EL (cell line): ENCODE measurements at regions not wholly inside any gene's neighbourhood (a gene's known extent, or its start where the extent isn't known, plus 50 kb on each side); places are given as distances from the start of the nearest gene placed in this dataset.

Source experiments
- DNase-seq: peaks from one replicate; pipeline ENCODE4 v3.0.0-alpha.2; 2016

- no peak for DNase-seq
These were observed 70.0 kb upstream of the INPP5A start for GRCh38 chr10:132467464-132468149.

- DNase-seq = no peak
These were observed 69.4 kb upstream of the INPP5A start for GRCh38 chr10:132468216-132468615.

GRCh38 chr10:132468651-132469050 is 68.9 kb upstream of the INPP5A start:
- DNase-seq = no peak

GRCh38 chr10:132469197-132469884 is 68.2 kb upstream of the INPP5A start:
- no peak for DNase-seq

GRCh38 chr10:132470410-132471124 is 67.0 kb upstream of the INPP5A start:
- no peak for DNase-seq

GRCh38 chr10:132471125-132471451 is 66.5 kb upstream of the INPP5A start:
- no peak for DNase-seq

GRCh38 chr10:132471484-132471883 is 66.1 kb upstream of the INPP5A start:
- DNase-seq = no peak

- no peak for DNase-seq
These were observed 62.5 kb upstream of the INPP5A start for GRCh38 chr10:132475086-132475485.

GRCh38 chr10:132476146-132477065 is 61.2 kb upstream of the INPP5A start:
- DNase-seq = no peak

- DNase-seq = no peak
These were observed 60.6 kb upstream of the INPP5A start for GRCh38 chr10:132477066-132477397.

GRCh38 chr10:132477398-132478340 is 59.9 kb upstream of the INPP5A start:
- DNase-seq = no peak

- DNase-seq = no peak
These were observed 59.1 kb upstream of the INPP5A start for GRCh38 chr10:132478341-132479023.

GRCh38 chr10:132479024-132479602 is 58.5 kb upstream of the INPP5A start:
- DNase-seq = peak; percentile 48

- DNase-seq = no peak
These were observed 57.9 kb upstream of the INPP5A start for GRCh38 chr10:132479603-132480221.

- peak; percentile 27 for DNase-seq
These were observed 57.2 kb upstream of the INPP5A start for GRCh38 chr10:132480356-132480755.

GRCh38 chr10:132481690-132482089 is 55.9 kb upstream of the INPP5A start:
- DNase-seq = no peak

GRCh38 chr10:132482090-132482800 is 55.3 kb upstream of the INPP5A start:
- peak; percentile 79 for DNase-seq

GRCh38 chr10:132483394-132483793 is 54.2 kb upstream of the INPP5A start:
- DNase-seq = no peak

GRCh38 chr10:132484922-132485321 is 52.7 kb upstream of the INPP5A start:
- no peak for DNase-seq

- no peak for DNase-seq
These were observed 52.2 kb upstream of the INPP5A start for GRCh38 chr10:132485391-132485790.
